ENCODE measurements at regions not wholly inside any gene's neighbourhood (a gene's known extent, or its start where the extent isn't known, plus 50 kb on each side); places are given as distances from the start of the nearest gene placed in this dataset.

DNA sequence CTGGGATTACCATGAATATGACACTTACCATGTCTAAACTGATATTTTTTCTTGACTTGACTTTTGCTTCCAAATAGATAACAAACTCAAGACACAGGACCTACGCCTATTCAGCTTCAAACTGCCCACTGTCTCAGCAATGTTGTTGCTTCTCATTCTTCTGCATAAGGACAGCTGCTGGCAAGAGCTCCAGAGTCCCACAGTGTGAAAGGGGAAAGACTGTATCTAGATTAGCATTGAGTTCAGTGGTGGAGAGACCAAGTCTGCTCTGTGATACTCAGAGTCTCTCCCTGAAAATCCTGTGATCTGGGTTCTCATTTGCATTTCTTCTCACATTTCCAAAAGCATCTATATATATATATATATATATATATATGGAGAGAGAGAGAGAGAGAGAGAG lies 247.9 kb upstream of the NT5C1B start:
- DNase-seq, result no peak
- Histone ChIP-seq H3K27ac (no peak overlapping the region), H3K4me3 (no peak overlapping the region), H3K36me3 (no peaks in the 10 kb centered on the region), H3K27me3 (no peaks in the 10 kb centered on the region), H3K4me1 (peaks cover 0 to 21% (median 5%) of the 10 kb centered on the region in 12 donors), H3K9me3 (no peaks in the 10 kb centered on the region)
- WGBS, 4 donors, result 91 to 100% (median 94%) methylated on average over 1 of the region's 1 CpG
- TF ChIP-seq, protein P1, sequence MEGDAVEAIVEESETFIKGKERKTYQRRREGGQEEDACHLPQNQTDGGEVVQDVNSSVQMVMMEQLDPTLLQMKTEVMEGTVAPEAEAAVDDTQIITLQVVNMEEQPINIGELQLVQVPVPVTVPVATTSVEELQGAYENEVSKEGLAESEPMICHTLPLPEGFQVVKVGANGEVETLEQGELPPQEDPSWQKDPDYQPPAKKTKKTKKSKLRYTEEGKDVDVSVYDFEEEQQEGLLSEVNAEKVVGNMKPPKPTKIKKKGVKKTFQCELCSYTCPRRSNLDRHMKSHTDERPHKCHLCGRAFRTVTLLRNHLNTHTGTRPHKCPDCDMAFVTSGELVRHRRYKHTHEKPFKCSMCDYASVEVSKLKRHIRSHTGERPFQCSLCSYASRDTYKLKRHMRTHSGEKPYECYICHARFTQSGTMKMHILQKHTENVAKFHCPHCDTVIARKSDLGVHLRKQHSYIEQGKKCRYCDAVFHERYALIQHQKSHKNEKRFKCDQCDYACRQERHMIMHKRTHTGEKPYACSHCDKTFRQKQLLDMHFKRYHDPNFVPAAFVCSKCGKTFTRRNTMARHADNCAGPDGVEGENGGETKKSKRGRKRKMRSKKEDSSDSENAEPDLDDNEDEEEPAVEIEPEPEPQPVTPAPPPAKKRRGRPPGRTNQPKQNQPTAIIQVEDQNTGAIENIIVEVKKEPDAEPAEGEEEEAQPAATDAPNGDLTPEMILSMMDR (IDR thresholded peaks at IDR 0.05), result no peak
- no peak for TF ChIP-seq POLR2A (IDR thresholded peaks at IDR 0.05)
- intact Hi-C loops (cut with DNase I), result loop anchor here in 1 of 10 donors (10.0 kb wide), 1 partner anchor 312 kb away; no protein-coding TSS in a partner anchor
- no peak for ATAC-seq

DNA sequence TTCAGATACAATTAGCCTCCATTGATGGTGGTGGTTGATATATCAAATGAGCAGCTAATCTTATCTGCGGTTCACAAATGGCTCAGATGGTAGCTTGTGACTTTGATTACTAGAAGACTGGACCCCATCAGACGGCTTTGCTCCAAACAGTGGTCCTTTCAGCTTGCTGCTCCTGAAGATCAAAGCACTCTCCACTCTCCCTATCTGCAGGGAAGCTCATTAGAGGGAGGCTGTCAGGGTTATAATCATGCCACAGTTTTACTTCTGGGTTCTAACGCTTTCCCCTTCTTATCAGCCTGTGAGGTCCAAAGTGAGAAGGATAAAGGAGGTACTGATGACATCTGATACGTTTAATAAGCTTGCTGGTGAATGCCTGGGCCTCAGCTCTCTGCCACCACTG lies 247.1 kb upstream of the NT5C1B start:
- peaks cover 0 to 29% (median 11%) of the 10 kb centered on the region in 12 donors for H3K4me1 ChIP-seq
- H3K27me3 ChIP-seq, result no peaks in the 10 kb centered on the region
- H3K36me3 ChIP-seq, result no peaks in the 10 kb centered on the region
- DNase-seq, result no peak
- no peaks in the 10 kb centered on the region for H3K9me3 ChIP-seq
- TF ChIP-seq, protein P1 (IDR thresholded peaks at IDR 0.05), result no peak
- TF ChIP-seq POLR2A (IDR thresholded peaks at IDR 0.05), result no peak
- WGBS, 4 donors, result 70 to 84% (median 76%) methylated on average over 4 of the region's 4 CpGs
- intact Hi-C loops (cut with DNase I), result loop anchor here in 1 of 10 donors (10.0 kb wide), 1 partner anchor 312 kb away; no protein-coding TSS in a partner anchor
- no peak for ATAC-seq
- no peak overlapping the region for H3K27ac ChIP-seq
- H3K4me3 ChIP-seq, result no peak overlapping the region

DNA sequence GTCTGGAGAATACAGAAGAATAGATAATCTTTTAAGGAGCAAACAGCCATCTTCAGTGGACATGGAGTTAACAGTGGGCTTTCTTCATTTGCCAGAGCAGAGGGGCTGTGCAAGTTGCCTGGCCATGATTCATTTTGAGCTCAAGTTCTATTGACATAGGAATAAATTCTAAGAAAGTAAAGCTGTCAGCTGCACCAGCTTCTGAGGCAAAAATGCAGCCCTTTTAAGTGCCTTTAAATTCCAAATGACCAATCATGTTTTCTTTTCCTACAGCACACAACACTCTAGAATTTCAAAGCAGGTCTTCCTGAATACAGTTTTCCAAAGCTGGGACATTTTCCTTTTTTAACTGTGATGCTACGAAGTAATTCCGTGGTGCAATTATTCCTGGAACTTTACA lies 246.4 kb upstream of the NT5C1B start:
- H3K4me1 ChIP-seq, result peaks cover 0 to 33% (median 14%) of the 10 kb centered on the region in 12 donors
- intact Hi-C loops (cut with DNase I), result loop anchor here in 1 of 10 donors (10.0 kb wide), 1 partner anchor 311 kb away; no protein-coding TSS in a partner anchor
- H3K4me3 ChIP-seq, result no peak overlapping the region
- H3K36me3 ChIP-seq, result no peaks in the 10 kb centered on the region
- ATAC-seq (no peak), DNase-seq (no peak)
- WGBS, 4 donors, result 75 to 95% (median 91%) methylated on average over 2 of the region's 2 CpGs
- H3K9me3 ChIP-seq, result no peaks in the 10 kb centered on the region
- H3K27me3 ChIP-seq, result no peaks in the 10 kb centered on the region
- no peak overlapping the region for H3K27ac ChIP-seq
- no peak for TF ChIP-seq POLR2A (IDR thresholded peaks at IDR 0.05)
- TF ChIP-seq, protein P1 (IDR thresholded peaks at IDR 0.05), result no peak

DNA sequence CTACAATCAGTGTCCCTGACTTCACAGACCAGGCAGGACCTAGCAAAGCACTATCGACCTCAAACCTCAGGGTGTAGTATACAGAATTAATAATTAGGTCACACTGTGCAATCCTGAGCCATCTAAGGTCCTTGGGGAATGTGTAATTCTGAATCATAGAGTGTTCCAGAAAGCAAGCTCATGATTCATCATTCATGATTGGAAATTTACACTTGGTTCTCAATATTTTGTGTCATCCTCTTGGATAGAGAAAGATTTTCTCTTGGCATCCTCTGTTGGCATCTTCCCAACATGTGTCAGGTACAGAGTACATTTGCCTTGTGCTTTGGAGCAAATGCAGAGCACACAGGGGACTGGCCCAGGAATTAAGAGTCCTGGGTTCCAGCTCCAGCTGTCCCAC lies 245.0 kb upstream of the NT5C1B start:
- Histone ChIP-seq H3K27me3 (no peaks in the 10 kb centered on the region), H3K4me1 (peaks cover 0 to 48% (median 23%) of the 10 kb centered on the region in 12 donors), H3K27ac (peak overlapping the region in 1 of 12 donors; percentile 33), H3K36me3 (no peaks in the 10 kb centered on the region), H3K9me3 (no peaks in the 10 kb centered on the region), H3K4me3 (no peak overlapping the region)
- no peak for DNase-seq
- peak in 2 of 4 donors; percentile 74 to 83 for ATAC-seq
- intact Hi-C loops (cut with DNase I), result loop anchor here in 1 of 10 donors (10.0 kb wide), 1 partner anchor 310 kb away; no protein-coding TSS in a partner anchor
- TF ChIP-seq, protein P1 (IDR thresholded peaks at IDR 0.05), result no peak
- no peak for TF ChIP-seq POLR2A (IDR thresholded peaks at IDR 0.05)
- WGBS, 4 donors, result 69 to 82% (median 76%) methylated on average over 1 of the region's 1 CpG

All from heart left ventricle (tissue), 16 donors.